ENCODE measurements at regions not wholly inside any gene's neighbourhood (a gene's known extent, or its start where the extent isn't known, plus 50 kb on each side); places are given as distances from the start of the nearest gene placed in this dataset.

GRCh38 chr1:187733232-187733631 lies 904.5 kb downstream of the PLA2G4A start:
- Histone ChIP-seq H3K4me2 (ENCODE audit: low read length) (no peak overlapping the region), H2BK5ac (ENCODE audit: low read depth, low read length, poor library complexity) (no peak overlapping the region), H3K27ac (ENCODE audit: low read depth, low read length) (no peak overlapping the region), H2AK5ac (ENCODE audit: low read length) (no peak overlapping the region), H3K79me2 (ENCODE audit: control insufficient read depth, insufficient read depth, low read length, poor library complexity) (no peaks in the 10 kb centered on the region), H3K27me3 (ENCODE audit: insufficient read depth, low read length) (no peaks in the 10 kb centered on the region), H3K4me1 (ENCODE audit: control insufficient read depth in 1 of 2, insufficient read depth in 2 of 2, low read length in 2 of 2) (no peaks in the 10 kb centered on the region), H3K79me1 (ENCODE audit: low read length) (no peaks in the 10 kb centered on the region), H3K9me3 (ENCODE audit: insufficient read depth, low read depth, low read length) (no peaks in the 10 kb centered on the region), H3K9ac (ENCODE audit: low read length) (no peak overlapping the region), H2AFZ (ENCODE audit: insufficient read depth, low read length, poor library complexity) (no peak overlapping the region), H3K18ac (ENCODE audit: low read length) (no peak overlapping the region), H4K91ac (ENCODE audit: low read depth, low read length) (no peak overlapping the region), H2BK12ac (ENCODE audit: low read length) (no peak overlapping the region), H2BK120ac (ENCODE audit: insufficient read depth, low read length, poor library complexity) (no peak overlapping the region), H3K14ac (ENCODE audit: low read length) (no peak overlapping the region), H4K12ac (ENCODE audit: low read depth, low read length) (no peak overlapping the region), H3K4ac (ENCODE audit: low read depth, low read length) (no peak overlapping the region), H3K36me3 (ENCODE audit: control insufficient read depth in 1 of 2, insufficient read depth in 2 of 2, low read length in 2 of 2) (no peaks in the 10 kb centered on the region), H4K8ac (ENCODE audit: low read depth, low read length) (no peak overlapping the region), H3K23ac (ENCODE audit: low read length) (no peak overlapping the region), H3K4me3 (ENCODE audit: low read depth, low read length) (no peak overlapping the region)
- no CpG with 5 or more reads among the region's 1 CpG for WGBS (ENCODE audit: extremely low coverage, insufficient coverage, insufficient read length)
- DNase-seq: no peak

DNA sequence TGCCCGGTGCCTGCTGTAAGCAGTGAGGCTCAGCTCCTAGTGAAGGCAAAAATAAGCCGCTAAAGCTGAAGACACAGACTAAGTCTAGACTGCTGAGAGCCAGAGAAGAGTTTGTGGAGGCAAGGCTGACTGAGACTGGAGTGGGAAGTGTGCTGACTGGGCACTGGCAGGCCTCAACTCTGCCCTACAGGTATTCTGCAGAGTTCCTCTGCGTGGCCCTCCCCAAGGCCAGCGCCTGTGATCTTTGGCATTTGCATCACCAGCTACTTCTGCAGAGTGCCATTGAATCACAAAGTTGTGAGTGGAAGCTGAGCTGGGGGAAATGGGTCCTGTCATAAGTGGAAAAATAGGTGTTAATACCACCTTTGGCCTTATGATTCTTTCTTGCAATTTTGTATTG lies 905.7 kb downstream of the PLA2G4A start:
- no CpG with 5 or more reads among the region's 4 CpGs for WGBS (ENCODE audit: extremely low coverage, insufficient coverage, insufficient read length)
- no peaks in the 10 kb centered on the region for H3K36me3 ChIP-seq (ENCODE audit: control insufficient read depth in 1 of 2, insufficient read depth in 2 of 2, low read length in 2 of 2)

DNA sequence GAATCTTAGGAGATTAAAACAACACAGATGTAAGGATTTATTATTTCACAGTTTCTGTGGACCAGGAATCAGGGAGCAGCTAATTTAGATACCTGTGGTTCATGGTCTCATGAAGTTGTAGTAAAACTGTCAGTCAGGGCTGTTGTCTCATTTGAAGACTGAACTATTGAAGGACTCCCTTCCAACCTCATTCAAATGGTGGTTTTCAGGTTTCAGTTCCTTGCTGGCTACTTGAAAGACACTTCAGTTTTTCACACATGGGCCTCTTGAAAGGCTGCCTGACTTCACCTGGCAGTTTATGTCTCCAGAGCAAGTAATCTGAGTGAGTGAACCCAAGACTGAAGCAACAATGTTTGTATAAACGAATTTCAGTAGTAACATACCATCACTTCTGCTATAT lies 915.9 kb downstream of the PLA2G4A start:
- Histone ChIP-seq H3K4me1 (ENCODE audit: control insufficient read depth in 1 of 2, insufficient read depth in 2 of 2, low read length in 2 of 2) (no peaks in the 10 kb centered on the region), H4K91ac (ENCODE audit: low read depth, low read length) (no peak overlapping the region), H3K36me3 (ENCODE audit: control insufficient read depth in 1 of 2, insufficient read depth in 2 of 2, low read length in 2 of 2) (no peaks in the 10 kb centered on the region), H3K14ac (ENCODE audit: low read length) (no peak overlapping the region), H2BK120ac (ENCODE audit: insufficient read depth, low read length, poor library complexity) (no peak overlapping the region), H3K4me3 (ENCODE audit: low read depth, low read length) (no peak overlapping the region), H2AFZ (ENCODE audit: insufficient read depth, low read length, poor library complexity) (no peak overlapping the region), H3K9me3 (ENCODE audit: insufficient read depth, low read depth, low read length) (no peaks in the 10 kb centered on the region), H2BK12ac (ENCODE audit: low read length) (no peak overlapping the region), H3K9ac (ENCODE audit: low read length) (no peak overlapping the region), H3K27me3 (ENCODE audit: insufficient read depth, low read length) (no peaks in the 10 kb centered on the region), H3K18ac (ENCODE audit: low read length) (no peak overlapping the region), H3K4me2 (ENCODE audit: low read length) (no peak overlapping the region), H3K27ac (ENCODE audit: low read depth, low read length) (no peak overlapping the region), H4K12ac (ENCODE audit: low read depth, low read length) (no peak overlapping the region), H2AK5ac (ENCODE audit: low read length) (no peak overlapping the region), H3K4ac (ENCODE audit: low read depth, low read length) (no peak overlapping the region), H2BK5ac (ENCODE audit: low read depth, low read length, poor library complexity) (no peak overlapping the region), H3K79me2 (ENCODE audit: control insufficient read depth, insufficient read depth, low read length, poor library complexity) (no peaks in the 10 kb centered on the region), H3K79me1 (ENCODE audit: low read length) (no peaks in the 10 kb centered on the region), H3K23ac (ENCODE audit: low read length) (no peak overlapping the region), H4K8ac (ENCODE audit: low read depth, low read length) (no peak overlapping the region)
- DNase-seq: no peak
- no CpG with 5 or more reads among the region's 1 CpG for WGBS (ENCODE audit: extremely low coverage, insufficient coverage, insufficient read length)

More for the DNA sequence above, 905.7 kb downstream of the PLA2G4A start:
- Histone ChIP-seq H4K91ac (ENCODE audit: low read depth, low read length) (no peak overlapping the region), H3K9me3 (ENCODE audit: insufficient read depth, low read depth, low read length) (no peaks in the 10 kb centered on the region), H3K4me2 (ENCODE audit: low read length) (no peak overlapping the region), H3K79me2 (ENCODE audit: control insufficient read depth, insufficient read depth, low read length, poor library complexity) (no peaks in the 10 kb centered on the region), H2BK5ac (ENCODE audit: low read depth, low read length, poor library complexity) (no peak overlapping the region), H2AK5ac (ENCODE audit: low read length) (no peak overlapping the region), H3K27me3 (ENCODE audit: insufficient read depth, low read length) (no peaks in the 10 kb centered on the region), H3K27ac (ENCODE audit: low read depth, low read length) (no peak overlapping the region), H3K9ac (ENCODE audit: low read length) (no peak overlapping the region), H3K79me1 (ENCODE audit: low read length) (no peaks in the 10 kb centered on the region), H2BK12ac (ENCODE audit: low read length) (no peak overlapping the region), H3K23ac (ENCODE audit: low read length) (no peak overlapping the region), H3K14ac (ENCODE audit: low read length) (no peak overlapping the region), H2AFZ (ENCODE audit: insufficient read depth, low read length, poor library complexity) (no peak overlapping the region), H3K18ac (ENCODE audit: low read length) (no peak overlapping the region), H4K12ac (ENCODE audit: low read depth, low read length) (no peak overlapping the region), H3K4ac (ENCODE audit: low read depth, low read length) (no peak overlapping the region), H3K4me3 (ENCODE audit: low read depth, low read length) (no peak overlapping the region), H4K8ac (ENCODE audit: low read depth, low read length) (no peak overlapping the region), H2BK120ac (ENCODE audit: insufficient read depth, low read length, poor library complexity) (no peak overlapping the region), H3K4me1 (ENCODE audit: control insufficient read depth in 1 of 2, insufficient read depth in 2 of 2, low read length in 2 of 2) (no peaks in the 10 kb centered on the region)
- DNase-seq: no peak

DNA sequence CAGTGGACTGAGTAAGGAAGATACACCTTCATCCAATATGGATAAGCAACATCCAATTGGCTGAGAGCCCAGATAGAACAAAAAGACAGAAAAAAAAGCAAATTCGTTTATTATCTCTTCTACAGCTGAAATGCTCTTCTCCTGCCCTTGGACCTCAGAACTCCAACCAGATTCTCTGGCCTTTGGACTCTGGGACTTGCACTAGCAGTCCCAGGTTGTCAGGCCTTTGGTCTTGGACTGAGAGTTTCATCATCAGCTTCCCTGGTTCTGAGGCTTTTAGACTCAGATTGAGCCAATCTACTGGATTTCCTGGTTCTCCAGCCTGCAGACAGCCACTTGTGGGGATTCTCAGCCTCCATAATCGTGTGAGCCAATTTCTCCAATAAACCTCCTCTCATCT lies 926.8 kb downstream of the PLA2G4A start:
- H3K27me3 ChIP-seq (ENCODE audit: insufficient read depth, low read length): no peaks in the 10 kb centered on the region
- no peak overlapping the region for H3K18ac ChIP-seq (ENCODE audit: low read length)
- H3K4me1 ChIP-seq (ENCODE audit: control insufficient read depth in 1 of 2, insufficient read depth in 2 of 2, low read length in 2 of 2): no peaks in the 10 kb centered on the region
- H3K4me3 ChIP-seq (ENCODE audit: low read depth, low read length): no peak overlapping the region
- H3K4ac ChIP-seq (ENCODE audit: low read depth, low read length): no peak overlapping the region
- no peak overlapping the region for H2BK5ac ChIP-seq (ENCODE audit: low read depth, low read length, poor library complexity)
- H3K23ac ChIP-seq (ENCODE audit: low read length): no peak overlapping the region
- H3K14ac ChIP-seq (ENCODE audit: low read length): no peak overlapping the region
- H3K79me2 ChIP-seq (ENCODE audit: control insufficient read depth, insufficient read depth, low read length, poor library complexity): no peaks in the 10 kb centered on the region
- H3K9me3 ChIP-seq (ENCODE audit: insufficient read depth, low read depth, low read length): no peaks in the 10 kb centered on the region
- H2AFZ ChIP-seq (ENCODE audit: insufficient read depth, low read length, poor library complexity): no peak overlapping the region
- no peaks in the 10 kb centered on the region for H3K36me3 ChIP-seq (ENCODE audit: control insufficient read depth in 1 of 2, insufficient read depth in 2 of 2, low read length in 2 of 2)
- H2BK12ac ChIP-seq (ENCODE audit: low read length): no peak overlapping the region
- H4K91ac ChIP-seq (ENCODE audit: low read depth, low read length): no peak overlapping the region
- H3K9ac ChIP-seq (ENCODE audit: low read length): no peak overlapping the region
- H4K8ac ChIP-seq (ENCODE audit: low read depth, low read length): no peak overlapping the region
- H2AK5ac ChIP-seq (ENCODE audit: low read length): no peak overlapping the region
- no peak overlapping the region for H2BK120ac ChIP-seq (ENCODE audit: insufficient read depth, low read length, poor library complexity)
- no peak overlapping the region for H3K27ac ChIP-seq (ENCODE audit: low read depth, low read length)
- no peak overlapping the region for H3K4me2 ChIP-seq (ENCODE audit: low read length)
- no peak overlapping the region for H4K12ac ChIP-seq (ENCODE audit: low read depth, low read length)
- H3K79me1 ChIP-seq (ENCODE audit: low read length): no peaks in the 10 kb centered on the region
- no CpG with 5 or more reads among the region's 2 CpGs for WGBS (ENCODE audit: extremely low coverage, insufficient coverage, insufficient read length)
- DNase-seq: no peak

Measured in trophoblast cell (in vitro differentiated cells and primary cell).